ENCODE measurements at regions not wholly inside any gene's neighbourhood (a gene's known extent, or its start where the extent isn't known, plus 50 kb on each side); places are given as distances from the start of the nearest gene placed in this dataset.

- H3K4me1 ChIP-seq (ENCODE audit: insufficient read depth, low read length, severe bottlenecking), result no peaks in the 10 kb centered on the region
- H3K79me2 ChIP-seq (ENCODE audit: insufficient read depth, low read length), result no peaks in the 10 kb centered on the region
- H3K4me2 ChIP-seq (ENCODE audit: low read length), result no peak overlapping the region
- no peaks in the 10 kb centered on the region for H3K9me2 ChIP-seq (ENCODE audit: low read depth, low read length)
- no peak overlapping the region for H2AFZ ChIP-seq (ENCODE audit: low read length)
- no peaks in the 10 kb centered on the region for H3K27me3 ChIP-seq (ENCODE audit: insufficient read depth, low read length)
- no peaks in the 10 kb centered on the region for H4K20me1 ChIP-seq (ENCODE audit: insufficient read depth, low read length)
- H3K9me3 ChIP-seq (ENCODE audit: low read length), result no peaks in the 10 kb centered on the region
- no peak for TF ChIP-seq CTCF (IDR thresholded peaks at IDR 0.05; ENCODE audit: low read length)
- no peak for TF ChIP-seq EZH2 (IDR thresholded peaks at IDR 0.05; ENCODE audit: borderline replicate concordance, low read length)
- no peaks in the 10 kb centered on the region for H3K36me3 ChIP-seq (ENCODE audit: insufficient read depth, low read length)
- H3F3A ChIP-seq (ENCODE audit: insufficient read depth, low read length), result no peaks in the 10 kb centered on the region
- no peak overlapping the region for H3K4me3 ChIP-seq (ENCODE audit: low read depth, low read length, poor library complexity, severe bottlenecking)
- no peak overlapping the region for H3K9ac ChIP-seq (ENCODE audit: low read length)
- no peak overlapping the region for H3K27ac ChIP-seq (ENCODE audit: low read depth, low read length, poor library complexity, severe bottlenecking)
Measured at GRCh38 chr20:12069181-12069580, 151.5 kb downstream of the BTBD3 start.

GRCh38 chr20:12072221-12072953, 154.7 kb downstream of the BTBD3 start:
- H3K79me2 ChIP-seq (ENCODE audit: insufficient read depth, low read length), result no peaks in the 10 kb centered on the region
- H3K27me3 ChIP-seq (ENCODE audit: insufficient read depth, low read length), result no peaks in the 10 kb centered on the region
- no peak overlapping the region for H3K9ac ChIP-seq (ENCODE audit: low read length)
- H3K36me3 ChIP-seq (ENCODE audit: insufficient read depth, low read length), result no peaks in the 10 kb centered on the region
- H3K27ac ChIP-seq (ENCODE audit: low read depth, low read length, poor library complexity, severe bottlenecking), result no peak overlapping the region
- H3K4me2 ChIP-seq (ENCODE audit: low read length), result no peak overlapping the region
- TF ChIP-seq CTCF (IDR thresholded peaks at IDR 0.05; ENCODE audit: low read length), result no peak
- TF ChIP-seq EZH2 (IDR thresholded peaks at IDR 0.05; ENCODE audit: borderline replicate concordance, low read length), result no peak
- H3K9me3 ChIP-seq (ENCODE audit: low read length), result no peaks in the 10 kb centered on the region
- H3K9me2 ChIP-seq (ENCODE audit: low read depth, low read length), result no peaks in the 10 kb centered on the region
- H3K4me3 ChIP-seq (ENCODE audit: low read depth, low read length, poor library complexity, severe bottlenecking), result no peak overlapping the region
- H3K4me1 ChIP-seq (ENCODE audit: insufficient read depth, low read length, severe bottlenecking), result no peaks in the 10 kb centered on the region
- H2AFZ ChIP-seq (ENCODE audit: low read length), result no peak overlapping the region
- H4K20me1 ChIP-seq (ENCODE audit: insufficient read depth, low read length), result no peaks in the 10 kb centered on the region
- H3F3A ChIP-seq (ENCODE audit: insufficient read depth, low read length), result no peaks in the 10 kb centered on the region

DNA sequence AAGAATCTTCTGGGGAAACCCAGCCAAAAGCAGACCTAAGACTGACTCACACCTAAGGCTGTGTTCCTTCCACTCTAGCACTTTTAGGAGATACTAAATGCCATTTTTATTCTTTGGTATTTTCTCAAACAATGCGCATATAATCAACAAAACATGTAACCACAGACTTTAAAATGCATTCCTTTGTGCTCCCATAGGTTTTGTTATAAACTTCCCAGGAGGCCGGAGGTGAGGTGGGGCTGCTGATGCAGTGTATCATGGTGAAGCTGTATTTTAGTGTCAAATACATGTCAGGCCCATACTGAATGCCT, 155.2 kb downstream of the BTBD3 start:
- Histone ChIP-seq H3F3A (ENCODE audit: insufficient read depth, low read length) (no peaks in the 10 kb centered on the region), H3K4me3 (ENCODE audit: low read depth, low read length, poor library complexity, severe bottlenecking) (no peak overlapping the region), H3K9me3 (ENCODE audit: low read length) (no peaks in the 10 kb centered on the region), H3K9me2 (ENCODE audit: low read depth, low read length) (no peaks in the 10 kb centered on the region), H3K36me3 (ENCODE audit: insufficient read depth, low read length) (no peaks in the 10 kb centered on the region), H3K4me2 (ENCODE audit: low read length) (no peak overlapping the region), H2AFZ (ENCODE audit: low read length) (no peak overlapping the region), H3K79me2 (ENCODE audit: insufficient read depth, low read length) (no peaks in the 10 kb centered on the region), H4K20me1 (ENCODE audit: insufficient read depth, low read length) (no peaks in the 10 kb centered on the region), H3K9ac (ENCODE audit: low read length) (no peak overlapping the region), H3K27me3 (ENCODE audit: insufficient read depth, low read length) (no peaks in the 10 kb centered on the region), H3K4me1 (ENCODE audit: insufficient read depth, low read length, severe bottlenecking) (no peaks in the 10 kb centered on the region), H3K27ac (ENCODE audit: low read depth, low read length, poor library complexity, severe bottlenecking) (no peak overlapping the region)
- TF ChIP-seq CTCF (IDR thresholded peaks at IDR 0.05; ENCODE audit: low read length), result no peak
- TF ChIP-seq EZH2 (IDR thresholded peaks at IDR 0.05; ENCODE audit: borderline replicate concordance, low read length), result no peak
